ENCODE measurements at regions not wholly inside any gene's neighbourhood (a gene's known extent, or its start where the extent isn't known, plus 50 kb on each side); places are given as distances from the start of the nearest gene placed in this dataset.

GRCh38 chr18:45166341-45166835, 448.9 kb upstream of the SLC14A2 start:
- no peak overlapping the region for H3K4me3 ChIP-seq (replicated peaks in 1 of 3; ENCODE audit: insufficient read depth in 1 of 3, low read depth in 1 of 3, low read length in 3 of 3)
- H3K9me3 ChIP-seq (replicated peaks; ENCODE audit: control insufficient read depth, insufficient read depth, low read length): no peaks in the 10 kb centered on the region
- no peaks in the 10 kb centered on the region for H3K4me1 ChIP-seq (ENCODE audit: control insufficient read depth, extremely low read depth, insufficient read depth, low read length)
- no peak overlapping the region for H3K27ac ChIP-seq (ENCODE audit: insufficient read depth, low read depth, low read length)
- intact Hi-C loops (cut with micrococcal nuclease) (no loop called here), dilution Hi-C loops (cut with MboI; ENCODE audit: extremely low pct_ligation_motif_present, low sequenced_read_pairs) (no loop called here)
- FAIRE-seq (no peak), DNase-seq (ENCODE audit: low read depth, low spot score) (no peak)
- POLR2A ChIA-PET: no interaction called here
- no peak overlapping the region for H3K4me2 ChIP-seq (ENCODE audit: insufficient read depth, low read length)
- no peak overlapping the region for H3K9ac ChIP-seq (replicated peaks; ENCODE audit: extremely low read depth, insufficient read depth, low read length)
- H3K79me2 ChIP-seq (ENCODE audit: control insufficient read depth, insufficient read depth, low read length): no peaks in the 10 kb centered on the region
- TF ChIP-seq MAX (IDR thresholded peaks at IDR 0.05; ENCODE audit: insufficient read depth, insufficient read length) (no peak), GATA2 (IDR thresholded peaks at IDR 0.05; ENCODE audit: insufficient read depth, insufficient read length, low read depth, low read length) (no peak), FOS (IDR thresholded peaks at IDR 0.05; ENCODE audit: borderline replicate concordance, insufficient read depth, low read length) (no peak), POLR2A (IDR thresholded peaks at IDR 0.05; ENCODE audit: low read depth, low read length) (no peak), EZH2 (IDR thresholded peaks at IDR 0.05; ENCODE audit: borderline replicate concordance, low read depth, low read length, severe bottlenecking) (no peak), POLR2AphosphoS5 (IDR thresholded peaks at IDR 0.05; ENCODE audit: insufficient read depth, low read depth, low read length) (no peak), JUN (IDR thresholded peaks at IDR 0.05; ENCODE audit: borderline replicate concordance, insufficient read depth, insufficient read length, low read depth) (no peak), CTCF (IDR thresholded peaks at IDR 0.05; ENCODE audit: extremely low read depth in 1 of 2, insufficient read depth in 1 of 2, low read depth in 1 of 2, low read length in 2 of 2) (no peak), MYC (IDR thresholded peaks at IDR 0.05; ENCODE audit: low read depth, low read length) (no peak)
- no peaks in the 10 kb centered on the region for H3K36me3 ChIP-seq (ENCODE audit: control insufficient read depth in 2 of 2, extremely low read depth in 1 of 2, insufficient read depth in 2 of 2, low read length in 2 of 2)
- no TSS peak for BruUV-seq (replicated peaks)
- CTCF ChIA-PET: no interaction called here
- no peaks in the 10 kb centered on the region for H3K9me1 ChIP-seq (replicated peaks; ENCODE audit: control insufficient read depth, extremely low read depth, insufficient read depth, low read length)
- H2AFZ ChIP-seq (ENCODE audit: low read depth, low read length): no peak overlapping the region
- H3K27me3 ChIP-seq (ENCODE audit: control insufficient read depth in 2 of 2, insufficient read depth in 2 of 2, low read length in 2 of 2): no peaks in the 10 kb centered on the region
- H4K20me1 ChIP-seq (replicated peaks; ENCODE audit: control insufficient read depth, extremely low read depth, insufficient read depth, low read length): no peaks in the 10 kb centered on the region

Data from endothelial cell of umbilical vein (primary cell).